ENCODE measurements at regions not wholly inside any gene's neighbourhood (a gene's known extent, or its start where the extent isn't known, plus 50 kb on each side); places are given as distances from the start of the nearest gene placed in this dataset.

DNA sequence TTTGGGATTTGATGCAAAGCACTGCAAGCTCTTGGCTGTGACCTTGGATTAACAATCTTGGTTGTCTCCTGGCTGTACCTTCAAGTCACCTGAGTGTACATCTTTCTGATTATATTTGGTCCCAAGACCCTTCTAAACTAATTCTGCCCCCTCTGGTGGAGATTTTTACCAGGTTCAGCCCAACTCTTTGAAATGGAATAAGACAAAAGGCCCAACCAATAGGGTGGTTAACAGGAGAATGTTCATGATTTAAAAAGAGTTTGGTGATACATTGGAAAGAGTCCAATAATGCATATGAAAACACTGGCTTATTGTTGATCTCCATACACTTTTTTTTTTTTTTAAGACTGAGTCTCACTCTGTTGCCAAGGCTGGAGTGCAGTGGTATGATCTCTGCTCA, 77.5 kb upstream of the CD83 start:
- H3K27ac ChIP-seq: no peak overlapping the region
- TF ChIP-seq ZFX (IDR thresholded peaks at IDR 0.05): no peak
- TF ChIP-seq, protein P1, sequence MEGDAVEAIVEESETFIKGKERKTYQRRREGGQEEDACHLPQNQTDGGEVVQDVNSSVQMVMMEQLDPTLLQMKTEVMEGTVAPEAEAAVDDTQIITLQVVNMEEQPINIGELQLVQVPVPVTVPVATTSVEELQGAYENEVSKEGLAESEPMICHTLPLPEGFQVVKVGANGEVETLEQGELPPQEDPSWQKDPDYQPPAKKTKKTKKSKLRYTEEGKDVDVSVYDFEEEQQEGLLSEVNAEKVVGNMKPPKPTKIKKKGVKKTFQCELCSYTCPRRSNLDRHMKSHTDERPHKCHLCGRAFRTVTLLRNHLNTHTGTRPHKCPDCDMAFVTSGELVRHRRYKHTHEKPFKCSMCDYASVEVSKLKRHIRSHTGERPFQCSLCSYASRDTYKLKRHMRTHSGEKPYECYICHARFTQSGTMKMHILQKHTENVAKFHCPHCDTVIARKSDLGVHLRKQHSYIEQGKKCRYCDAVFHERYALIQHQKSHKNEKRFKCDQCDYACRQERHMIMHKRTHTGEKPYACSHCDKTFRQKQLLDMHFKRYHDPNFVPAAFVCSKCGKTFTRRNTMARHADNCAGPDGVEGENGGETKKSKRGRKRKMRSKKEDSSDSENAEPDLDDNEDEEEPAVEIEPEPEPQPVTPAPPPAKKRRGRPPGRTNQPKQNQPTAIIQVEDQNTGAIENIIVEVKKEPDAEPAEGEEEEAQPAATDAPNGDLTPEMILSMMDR (conservative IDR thresholded peaks at IDR 0.05): no peak

DNA sequence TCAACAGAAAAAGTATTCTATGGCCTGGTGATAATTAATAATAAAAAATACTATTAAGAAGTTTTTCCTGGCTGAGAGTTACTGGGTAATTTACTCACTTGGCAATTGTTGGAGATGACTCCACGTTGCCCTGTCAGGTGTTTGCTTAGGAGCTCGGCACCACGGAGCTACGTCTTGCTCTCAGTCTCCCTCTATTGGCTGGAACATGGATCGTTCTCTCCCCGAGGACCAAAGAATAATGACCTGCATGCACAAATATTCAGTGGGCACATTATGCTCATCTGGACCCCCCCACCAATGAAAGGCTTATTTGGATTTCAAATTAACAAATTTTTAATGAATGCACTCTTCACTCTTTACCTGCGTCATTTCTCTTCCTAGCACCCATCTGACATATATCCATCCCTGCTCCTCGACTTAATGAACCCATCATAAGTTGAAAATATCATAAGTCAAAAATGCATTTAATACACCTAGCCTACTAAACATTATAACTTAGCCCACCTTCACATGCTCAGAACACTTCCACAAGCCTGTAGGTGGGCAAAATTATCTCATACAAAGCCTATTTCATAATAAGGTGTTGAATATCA, 71.0 kb upstream of the CD83 start:
- H3K27ac ChIP-seq: no peak overlapping the region
- TF ChIP-seq, protein P1 (conservative IDR thresholded peaks at IDR 0.05): peak; percentile 88
- TF ChIP-seq ZFX (IDR thresholded peaks at IDR 0.05): no peak

DNA sequence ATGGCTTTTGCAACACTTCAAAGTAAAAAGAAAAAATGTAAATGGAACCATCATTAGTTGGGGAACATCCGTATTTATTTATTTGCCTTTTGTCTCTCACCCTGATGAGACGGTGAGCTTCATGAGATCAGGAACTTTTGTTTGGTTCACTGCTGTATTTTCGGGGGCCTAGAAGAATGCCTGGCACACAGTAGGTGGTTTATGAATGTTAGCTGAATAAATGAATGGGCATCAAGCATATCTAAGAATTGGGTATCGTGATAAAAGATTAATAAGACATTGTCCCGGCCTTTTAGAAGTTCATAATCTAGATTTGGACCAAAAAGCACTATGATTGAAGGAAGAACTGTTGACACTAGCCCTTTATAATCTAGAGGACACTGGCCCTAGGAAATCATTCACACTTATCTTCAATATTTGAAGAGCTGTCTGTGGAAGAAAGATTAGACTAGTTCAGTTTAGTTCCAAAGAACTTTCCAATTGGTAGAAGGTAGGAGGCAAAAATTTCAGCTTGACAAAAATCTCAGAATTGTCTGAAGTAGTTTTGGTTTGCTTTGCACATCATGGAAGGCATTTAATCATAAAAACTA, 70.3 kb upstream of the CD83 start:
- H3K27ac ChIP-seq: no peak overlapping the region
- TF ChIP-seq, protein P1 (conservative IDR thresholded peaks at IDR 0.05): no peak
- no peak for TF ChIP-seq ZFX (IDR thresholded peaks at IDR 0.05)

DNA sequence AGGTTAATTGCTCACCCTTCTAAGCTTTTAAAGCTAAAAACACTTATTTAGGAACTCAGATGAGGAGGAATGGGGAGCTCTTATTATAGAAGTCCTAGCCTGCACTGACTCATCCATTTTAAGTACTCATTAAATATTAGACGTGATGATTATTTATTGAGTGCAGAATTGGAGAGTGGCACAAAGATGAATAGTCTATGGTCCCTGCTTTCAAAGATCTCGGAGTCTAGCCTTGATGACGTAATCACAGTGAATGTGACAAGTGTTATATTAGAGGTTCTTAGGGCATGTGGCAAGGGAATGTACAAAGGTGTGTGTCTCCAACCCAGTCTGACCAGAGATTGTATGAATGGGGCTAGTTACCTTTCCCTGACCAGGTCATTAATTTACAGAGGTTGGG, 68.7 kb upstream of the CD83 start:
- no peak overlapping the region for H3K27ac ChIP-seq
- TF ChIP-seq, protein P1 (conservative IDR thresholded peaks at IDR 0.05): no peak
- TF ChIP-seq ZFX (IDR thresholded peaks at IDR 0.05): no peak

DNA sequence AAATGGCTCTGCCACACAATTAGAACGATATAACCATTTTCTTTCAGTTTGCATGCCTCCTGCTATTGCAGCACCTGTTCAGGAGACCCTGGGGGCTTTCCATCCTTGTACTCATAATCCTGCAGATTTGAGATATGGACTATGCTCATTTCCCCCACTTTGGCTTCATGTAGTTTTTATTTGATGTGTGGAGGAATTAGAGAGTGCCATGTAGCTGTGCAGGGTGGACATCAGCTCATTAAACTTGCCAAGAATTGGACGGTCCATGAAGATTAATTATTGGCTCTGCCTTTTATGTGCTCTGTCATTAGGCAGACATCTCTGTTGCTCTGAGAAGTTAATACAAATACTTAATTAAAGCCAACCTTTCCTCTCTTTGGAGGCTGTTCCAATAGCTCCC, 66.2 kb upstream of the CD83 start:
- no peak overlapping the region for H3K27ac ChIP-seq
- no peak for TF ChIP-seq ZFX (IDR thresholded peaks at IDR 0.05)
- TF ChIP-seq, protein P1 (conservative IDR thresholded peaks at IDR 0.05): no peak

DNA sequence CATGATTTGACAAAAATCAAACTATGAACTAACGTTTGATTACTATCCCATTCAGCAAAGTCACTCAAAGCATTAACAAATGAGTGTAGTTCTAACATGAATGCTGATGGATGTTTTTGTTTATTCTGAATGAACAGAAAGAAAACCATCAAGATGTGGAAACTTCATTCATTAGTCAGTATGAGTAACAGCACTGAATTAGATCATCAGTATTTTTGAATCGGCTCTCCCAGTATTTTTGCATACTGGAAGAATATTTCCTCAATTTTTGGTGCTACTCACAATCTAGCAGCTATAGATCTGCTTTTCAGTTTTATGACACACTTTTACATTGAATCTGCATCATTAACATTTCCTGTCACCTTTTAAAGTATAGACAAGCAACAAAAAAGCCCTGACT, 63.8 kb upstream of the CD83 start:
- no peak for TF ChIP-seq ZFX (IDR thresholded peaks at IDR 0.05)
- TF ChIP-seq, protein P1 (conservative IDR thresholded peaks at IDR 0.05): no peak
- no peak overlapping the region for H3K27ac ChIP-seq

DNA sequence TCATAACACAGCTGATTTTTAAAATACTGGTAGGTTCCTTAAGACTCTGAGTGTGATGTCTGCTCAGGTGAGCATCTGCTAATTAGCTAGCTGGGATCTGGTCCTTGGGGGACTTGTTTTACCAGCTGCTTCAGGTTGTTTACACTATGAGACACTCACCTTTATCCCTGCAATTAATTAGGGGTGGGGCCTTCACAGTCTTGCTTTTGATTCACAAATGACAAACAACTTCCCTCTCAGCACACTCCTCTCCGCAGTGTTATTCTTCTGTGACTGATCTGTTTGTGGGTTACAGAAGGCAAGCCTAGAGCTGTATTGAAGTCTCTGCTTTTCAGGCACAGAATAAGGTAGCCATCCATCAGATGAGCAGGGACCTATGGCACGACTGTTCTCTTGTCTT, 62.0 kb upstream of the CD83 start:
- H3K27ac ChIP-seq: no peak overlapping the region
- TF ChIP-seq, protein P1 (conservative IDR thresholded peaks at IDR 0.05): no peak
- no peak for TF ChIP-seq ZFX (IDR thresholded peaks at IDR 0.05)
